ENCODE measurements at regions not wholly inside any gene's neighbourhood (a gene's known extent, or its start where the extent isn't known, plus 50 kb on each side); places are given as distances from the start of the nearest gene placed in this dataset.

GRCh38 chr2:208654056-208654455 is 247.5 kb downstream of the PTH2R start:
- TF ChIP-seq EZH2 (IDR thresholded peaks at IDR 0.05), result no peak
- no peak for TF ChIP-seq POLR2AphosphoS5 (IDR thresholded peaks at IDR 0.05; ENCODE audit: borderline replicate concordance, low read depth, low read length)
